DMS79 (cell line): ENCODE measurements at regions not wholly inside any gene's neighbourhood (a gene's known extent, or its start where the extent isn't known, plus 50 kb on each side); places are given as distances from the start of the nearest gene placed in this dataset.

Source experiments
- DNase-seq: peaks from one replicate; lab custom pipeline; 2025; lab: John Stamatoyannopoulos, UW

GRCh38 chr1:54497338-54497737 lies 50.7 kb upstream of the ACOT11 start:
- DNase-seq, result no peak

GRCh38 chr1:54495954-54496353 lies 52.1 kb upstream of the ACOT11 start:
- DNase-seq, result no peak

- no peak for DNase-seq
Observed at GRCh38 chr1:54493608-54494007, 54.4 kb upstream of the ACOT11 start.

- no peak for DNase-seq
Observed at GRCh38 chr1:54490361-54491248, 57.4 kb upstream of the ACOT11 start.

GRCh38 chr1:54489627-54490250 lies 58.3 kb upstream of the ACOT11 start:
- no peak for DNase-seq

- DNase-seq, result peak; percentile 41
Observed at GRCh38 chr1:54488779-54489626, 59.0 kb upstream of the ACOT11 start.

- peak; percentile 64 for DNase-seq
Observed at GRCh38 chr1:54488065-54488750, 59.8 kb upstream of the ACOT11 start.

GRCh38 chr1:54487571-54488050 lies 60.4 kb upstream of the ACOT11 start:
- peak; percentile 40 for DNase-seq

GRCh38 chr1:54486907-54487306 lies 61.1 kb upstream of the ACOT11 start:
- no peak for DNase-seq

GRCh38 chr1:54485416-54485815 lies 62.6 kb upstream of the ACOT11 start:
- no peak for DNase-seq

GRCh38 chr1:54483875-54484437 lies 64.1 kb upstream of the ACOT11 start:
- no peak for DNase-seq

GRCh38 chr1:54481201-54481884 lies 66.7 kb upstream of the ACOT11 start:
- DNase-seq, result no peak

GRCh38 chr1:54480525-54480848 lies 67.5 kb upstream of the ACOT11 start:
- DNase-seq, result no peak

- no peak for DNase-seq
Observed at GRCh38 chr1:54479841-54480524, 68.0 kb upstream of the ACOT11 start.

- DNase-seq, result no peak
Observed at GRCh38 chr1:54479251-54479650, 68.8 kb upstream of the ACOT11 start.

- DNase-seq, result no peak
Observed at GRCh38 chr1:54477153-54477561, 70.9 kb upstream of the ACOT11 start.

GRCh38 chr1:54476530-54477109 lies 70.4 kb upstream of the SSBP3 start:
- no peak for DNase-seq

GRCh38 chr1:54475946-54476516 lies 69.8 kb upstream of the SSBP3 start:
- no peak for DNase-seq

- DNase-seq, result no peak
Observed at GRCh38 chr1:54475357-54475881, 69.2 kb upstream of the SSBP3 start.
